ENCODE measurements at regions not wholly inside any gene's neighbourhood (a gene's known extent, or its start where the extent isn't known, plus 50 kb on each side); places are given as distances from the start of the nearest gene placed in this dataset.

DNA sequence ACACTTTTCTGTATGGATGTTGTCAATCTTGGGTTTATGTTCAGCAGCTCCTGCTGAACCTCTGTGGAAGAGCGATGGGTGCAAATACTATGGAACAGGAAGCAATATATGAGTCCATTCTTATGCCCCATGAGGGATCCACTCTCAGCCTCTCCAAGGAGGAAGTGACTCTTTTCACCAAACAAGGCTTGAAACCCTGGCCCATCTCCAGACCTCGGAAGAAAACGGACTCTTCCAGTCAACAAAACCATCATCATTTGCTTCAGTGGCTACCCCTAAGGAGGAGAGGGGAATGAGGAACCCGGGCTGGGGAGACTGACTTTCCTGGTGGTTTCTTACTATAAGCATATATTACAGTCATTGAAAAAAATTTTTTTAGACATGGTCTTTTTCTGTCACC is 206.2 kb downstream of the AXIN2 start:
- ATAC-seq (ENCODE audit: insufficient read depth, low FRiP score) (no peak), DNase-seq (no peak)
- Histone ChIP-seq H3K9ac (ENCODE audit: insufficient read depth in 1 of 2, low read length in 2 of 2) (no peak overlapping the region), H3K4me3 (no peak overlapping the region), H3K27me3 (ENCODE audit: control insufficient read depth in 3 of 3, insufficient read depth in 3 of 3, low read length in 2 of 3) (no peaks in the 10 kb centered on the region), H3K9me3 (ENCODE audit: control insufficient read depth in 4 of 4, insufficient read depth in 3 of 4, low read length in 3 of 4) (peaks cover 0 to 3% (median 0%) of the 10 kb centered on the region in 4 donors), H3K27ac (ENCODE audit: low read depth in 1 of 2, low read length in 1 of 2) (no peak overlapping the region), H3K36me3 (ENCODE audit: control insufficient read depth in 4 of 4, insufficient read depth in 4 of 4, low read length in 4 of 4) (no peaks in the 10 kb centered on the region), H3K4me1 (ENCODE audit: control insufficient read depth in 5 of 5, insufficient read depth in 5 of 5, low read length in 5 of 5) (no peaks in the 10 kb centered on the region)
- TF ChIP-seq CTCF (IDR thresholded peaks at IDR 0.05; ENCODE audit: control extremely low read depth, extremely low read depth) = no peak
- WGBS, 2 donors = 52 to 66% methylated on average over 4 of the region's 4 CpGs

GRCh38 chr17:65349916-65350315 is 211.5 kb downstream of the AXIN2 start:
- ATAC-seq (ENCODE audit: insufficient read depth, low FRiP score) (no peak), DNase-seq (no peak)
- 84 to 87% methylated on average over 1 of the region's 1 CpG for WGBS, 2 donors
- Histone ChIP-seq H3K4me3 (no peak overlapping the region), H3K27me3 (ENCODE audit: control insufficient read depth in 3 of 3, insufficient read depth in 3 of 3, low read length in 2 of 3) (no peaks in the 10 kb centered on the region), H3K4me1 (ENCODE audit: control insufficient read depth in 5 of 5, insufficient read depth in 5 of 5, low read length in 5 of 5) (no peaks in the 10 kb centered on the region), H3K27ac (ENCODE audit: low read depth in 1 of 2, low read length in 1 of 2) (no peak overlapping the region), H3K9ac (ENCODE audit: insufficient read depth in 1 of 2, low read length in 2 of 2) (no peak overlapping the region), H3K36me3 (ENCODE audit: control insufficient read depth in 4 of 4, insufficient read depth in 4 of 4, low read length in 4 of 4) (no peaks in the 10 kb centered on the region), H3K9me3 (ENCODE audit: control insufficient read depth in 4 of 4, insufficient read depth in 3 of 4, low read length in 3 of 4) (peaks cover 0 to 3% (median 0%) of the 10 kb centered on the region in 4 donors)
- TF ChIP-seq CTCF (IDR thresholded peaks at IDR 0.05; ENCODE audit: control extremely low read depth, extremely low read depth) = no peak

DNA sequence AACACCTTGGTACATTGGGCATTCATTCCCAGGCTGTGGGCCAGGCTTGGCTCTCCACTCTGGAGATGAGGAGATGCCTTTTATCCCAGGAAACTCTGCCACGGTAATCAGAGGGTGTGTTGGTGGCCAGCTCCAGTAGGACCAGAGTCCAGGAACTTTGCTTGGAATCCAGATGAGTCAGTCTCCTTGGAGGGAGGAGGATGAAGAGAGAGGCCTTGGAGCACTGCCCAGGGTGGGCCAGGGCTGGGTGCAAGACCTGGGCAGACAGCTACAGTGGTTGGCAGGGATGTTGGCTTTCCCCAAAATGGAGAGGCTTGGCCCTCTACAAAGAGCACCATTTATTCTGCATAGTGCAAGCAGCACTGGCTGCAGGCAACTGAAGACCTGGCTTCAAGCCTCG is 209.0 kb downstream of the RGS9 start:
- WGBS, 2 donors = 89 to 93% methylated on average over 2 of the region's 2 CpGs
- Histone ChIP-seq H3K27me3 (ENCODE audit: control insufficient read depth in 3 of 3, insufficient read depth in 3 of 3, low read length in 2 of 3) (no peaks in the 10 kb centered on the region), H3K27ac (ENCODE audit: low read depth in 1 of 2, low read length in 1 of 2) (no peak overlapping the region), H3K36me3 (ENCODE audit: control insufficient read depth in 4 of 4, insufficient read depth in 4 of 4, low read length in 4 of 4) (no peaks in the 10 kb centered on the region), H3K9me3 (ENCODE audit: control insufficient read depth in 4 of 4, insufficient read depth in 3 of 4, low read length in 3 of 4) (peaks cover 0 to 3% (median 0%) of the 10 kb centered on the region in 4 donors), H3K9ac (ENCODE audit: insufficient read depth in 1 of 2, low read length in 2 of 2) (no peak overlapping the region), H3K4me1 (ENCODE audit: control insufficient read depth in 5 of 5, insufficient read depth in 5 of 5, low read length in 5 of 5) (no peaks in the 10 kb centered on the region), H3K4me3 (no peak overlapping the region)
- ATAC-seq (ENCODE audit: insufficient read depth, low FRiP score) (no peak), DNase-seq (no peak)
- TF ChIP-seq CTCF (IDR thresholded peaks at IDR 0.05; ENCODE audit: control extremely low read depth, extremely low read depth) = no peak

DNA sequence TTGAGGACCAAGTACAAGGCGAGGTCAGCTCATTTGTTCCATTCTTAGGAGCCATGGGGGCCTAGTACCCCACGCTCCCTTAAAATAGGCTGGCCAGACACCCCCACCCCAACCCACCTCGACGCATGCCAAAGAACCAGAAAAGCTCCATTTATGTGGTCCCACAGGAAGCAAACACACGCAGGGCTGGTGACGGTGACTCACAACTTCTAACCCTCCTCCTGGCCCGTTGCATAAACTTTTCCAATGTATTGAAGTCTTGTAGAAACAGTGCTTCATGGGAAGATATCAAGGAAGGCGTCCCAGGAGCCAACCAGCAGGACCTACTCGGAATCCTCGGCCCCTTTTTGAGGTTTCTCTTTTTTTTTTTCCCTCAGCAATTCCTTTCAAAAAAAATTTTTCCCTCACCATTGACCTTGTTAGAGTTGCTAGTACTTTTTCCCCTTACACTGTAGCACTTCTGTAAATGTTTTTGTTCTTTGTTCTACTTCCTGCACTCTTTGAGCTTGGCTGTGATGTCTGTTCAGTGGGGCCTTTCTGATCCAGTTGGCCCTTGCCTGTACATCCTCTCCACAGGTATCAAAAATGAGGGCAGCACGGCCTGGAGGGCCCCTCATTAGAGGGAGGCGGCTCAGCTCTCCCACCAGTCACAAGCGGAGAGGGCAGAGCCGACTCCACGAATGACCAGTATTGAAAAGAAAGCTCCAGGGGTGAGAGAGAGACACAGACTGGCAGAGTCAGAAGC is 208.3 kb downstream of the RGS9 start:
- H3K27ac ChIP-seq (ENCODE audit: low read depth in 1 of 2, low read length in 1 of 2) = no peak overlapping the region
- no peaks in the 10 kb centered on the region for H3K27me3 ChIP-seq (ENCODE audit: control insufficient read depth in 3 of 3, insufficient read depth in 3 of 3, low read length in 2 of 3)
- WGBS, 2 donors = 79% methylated on average over 15 of the region's 15 CpGs
- DNase-seq (no peak), ATAC-seq (ENCODE audit: insufficient read depth, low FRiP score) (no peak)
- H3K4me1 ChIP-seq (ENCODE audit: control insufficient read depth in 5 of 5, insufficient read depth in 5 of 5, low read length in 5 of 5) = no peaks in the 10 kb centered on the region
- H3K36me3 ChIP-seq (ENCODE audit: control insufficient read depth in 4 of 4, insufficient read depth in 4 of 4, low read length in 4 of 4) = no peaks in the 10 kb centered on the region
- no peak for TF ChIP-seq CTCF (IDR thresholded peaks at IDR 0.05; ENCODE audit: control extremely low read depth, extremely low read depth)
- peaks cover 0 to 3% (median 1%) of the 10 kb centered on the region in 4 donors for H3K9me3 ChIP-seq (ENCODE audit: control insufficient read depth in 4 of 4, insufficient read depth in 3 of 4, low read length in 3 of 4)
- no peak overlapping the region for H3K4me3 ChIP-seq
- no peak overlapping the region for H3K9ac ChIP-seq (ENCODE audit: insufficient read depth in 1 of 2, low read length in 2 of 2)

All from lung (tissue), 11 donors.